Suppressor macrophage (primary cell): ENCODE measurements at regions not wholly inside any gene's neighbourhood (a gene's known extent, or its start where the extent isn't known, plus 50 kb on each side); places are given as distances from the start of the nearest gene placed in this dataset.

Experiments used
- DNase-seq, 4 experiments: peaks; one replicate each; pipeline ENCODE4 v3.0.0-alpha.2; 2020 to 2022

GRCh38 chr5:167128581-167128980, 1162.9 kb upstream of the WWC1 start:
- DNase-seq, result no peak

DNA sequence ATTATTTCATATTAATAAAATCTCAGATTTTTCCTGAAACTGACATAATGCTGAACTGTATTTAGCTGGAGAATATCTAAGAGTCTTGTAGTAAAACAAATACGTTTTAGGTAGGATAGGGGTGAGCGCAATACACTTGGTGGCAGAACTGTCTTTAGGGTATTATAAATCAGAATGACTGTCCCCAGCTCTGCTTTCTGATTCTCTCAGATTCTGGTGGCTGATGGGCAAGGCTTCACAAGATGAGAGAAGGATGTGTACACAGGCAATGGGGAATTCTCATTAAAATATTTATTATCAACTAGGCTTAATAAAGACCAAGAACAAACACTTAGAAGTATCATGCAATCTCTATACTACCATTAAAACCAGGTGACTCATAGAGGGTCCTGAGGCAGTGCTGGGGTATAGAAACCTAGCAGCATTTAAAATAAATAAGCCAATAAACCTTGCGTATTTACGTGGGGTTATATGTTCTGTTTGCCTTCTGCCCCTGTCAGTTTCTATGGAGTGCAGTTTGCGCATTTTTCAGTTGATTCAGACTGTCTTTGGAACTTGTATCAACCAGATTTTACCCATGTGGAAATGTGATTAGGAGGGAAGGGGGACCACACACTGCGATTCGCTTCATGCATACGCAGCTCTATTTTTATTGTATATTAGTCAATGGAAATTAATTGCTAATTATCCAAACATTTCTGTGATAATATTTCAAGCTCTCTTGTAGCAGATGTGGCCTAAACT, 1150.7 kb upstream of the WWC1 start:
- no peak for DNase-seq

DNA sequence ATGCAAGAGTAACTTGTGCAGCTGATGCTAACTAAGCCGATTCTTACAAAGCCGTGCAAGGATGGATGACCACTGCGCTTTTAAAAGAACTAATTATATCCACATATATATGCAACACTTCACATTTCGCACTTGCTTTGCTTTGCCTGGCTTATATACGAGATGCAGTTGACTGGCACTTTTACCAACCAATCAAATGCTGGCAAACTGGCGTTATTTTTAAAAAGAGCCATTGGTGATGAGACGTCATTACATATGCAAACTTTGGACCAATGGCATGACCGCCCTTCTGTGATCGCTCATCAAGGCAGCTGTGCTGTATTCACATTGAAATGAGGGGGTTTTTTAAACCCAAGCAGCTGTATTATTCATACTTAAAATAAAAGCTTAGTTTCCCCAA, 1147.7 kb upstream of the WWC1 start:
- no peak for DNase-seq

DNA sequence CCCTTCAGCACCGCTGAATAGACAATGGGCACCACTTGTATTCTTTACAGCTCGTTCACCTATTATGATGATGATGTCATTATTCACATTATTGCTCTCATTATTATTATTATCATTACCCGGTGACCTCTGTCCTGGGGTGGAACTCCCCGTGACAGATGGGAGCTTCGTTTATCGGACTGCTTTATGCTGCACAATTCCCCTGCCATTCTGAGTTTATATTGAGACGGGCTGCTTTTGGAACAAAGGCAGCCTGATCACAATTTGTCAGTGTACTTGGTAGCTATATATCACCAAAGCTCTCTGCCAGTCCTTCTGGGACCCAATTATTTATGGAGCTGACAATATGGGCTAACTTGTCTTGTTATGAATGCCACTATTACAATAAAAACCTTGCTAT, 1145.6 kb upstream of the WWC1 start:
- no peak for DNase-seq

DNA sequence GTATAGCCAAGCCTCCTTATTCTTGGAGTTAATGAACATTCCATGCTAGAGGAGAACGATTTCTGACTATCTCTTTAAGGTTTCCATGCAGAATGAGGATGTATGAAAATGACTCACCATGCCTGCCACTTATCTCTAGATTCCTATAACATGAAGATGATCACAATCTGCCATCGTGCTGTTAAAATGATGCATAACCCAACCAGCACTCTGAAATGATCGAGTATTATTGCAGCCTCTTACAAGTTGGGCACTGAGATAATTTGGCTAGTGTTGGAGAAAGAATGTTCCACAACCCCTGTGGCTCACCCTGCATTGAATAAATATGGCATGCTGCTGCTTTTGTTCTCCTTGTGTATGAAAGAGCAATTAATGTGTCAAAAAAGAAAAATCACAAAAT, 1143.6 kb upstream of the WWC1 start:
- DNase-seq, result no peak

DNA sequence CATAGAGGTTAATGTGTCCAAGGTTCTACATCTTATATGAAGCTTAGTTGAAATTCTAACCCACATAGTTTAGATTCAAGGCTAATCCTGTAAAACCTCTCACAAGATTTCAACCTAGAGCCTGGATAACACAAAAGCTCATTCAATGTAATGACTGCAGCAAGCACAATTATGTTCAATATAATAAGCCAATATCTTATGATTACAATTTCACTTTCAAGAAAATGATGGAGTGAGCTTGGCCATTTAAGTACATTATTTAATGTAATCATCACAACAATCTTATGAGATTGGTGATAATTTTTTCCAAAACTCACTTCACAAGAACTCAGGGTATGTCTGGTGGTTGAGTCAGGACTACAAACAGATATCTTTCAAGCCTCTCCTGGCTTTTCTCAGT, 1140.8 kb upstream of the WWC1 start:
- no peak for DNase-seq

DNA sequence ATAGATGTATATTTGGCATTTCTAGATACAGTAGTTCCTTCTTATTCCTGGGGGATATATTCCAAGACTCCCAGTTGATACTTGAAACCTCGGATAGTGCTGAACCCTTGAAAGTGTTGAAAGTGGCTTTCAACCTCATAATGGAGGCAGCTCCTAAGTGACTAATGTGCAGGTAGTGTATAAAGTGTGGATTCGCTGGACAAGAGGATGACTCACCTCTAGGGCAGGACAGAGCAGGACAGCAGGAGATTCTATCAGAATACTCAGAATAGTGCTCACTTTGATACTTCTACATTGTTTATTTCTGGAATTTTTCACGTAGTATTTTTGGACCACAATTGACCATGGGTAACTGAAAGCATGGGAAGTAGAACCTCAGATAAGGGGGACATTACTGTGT, 1138.9 kb upstream of the WWC1 start:
- DNase-seq, result no peak

DNA sequence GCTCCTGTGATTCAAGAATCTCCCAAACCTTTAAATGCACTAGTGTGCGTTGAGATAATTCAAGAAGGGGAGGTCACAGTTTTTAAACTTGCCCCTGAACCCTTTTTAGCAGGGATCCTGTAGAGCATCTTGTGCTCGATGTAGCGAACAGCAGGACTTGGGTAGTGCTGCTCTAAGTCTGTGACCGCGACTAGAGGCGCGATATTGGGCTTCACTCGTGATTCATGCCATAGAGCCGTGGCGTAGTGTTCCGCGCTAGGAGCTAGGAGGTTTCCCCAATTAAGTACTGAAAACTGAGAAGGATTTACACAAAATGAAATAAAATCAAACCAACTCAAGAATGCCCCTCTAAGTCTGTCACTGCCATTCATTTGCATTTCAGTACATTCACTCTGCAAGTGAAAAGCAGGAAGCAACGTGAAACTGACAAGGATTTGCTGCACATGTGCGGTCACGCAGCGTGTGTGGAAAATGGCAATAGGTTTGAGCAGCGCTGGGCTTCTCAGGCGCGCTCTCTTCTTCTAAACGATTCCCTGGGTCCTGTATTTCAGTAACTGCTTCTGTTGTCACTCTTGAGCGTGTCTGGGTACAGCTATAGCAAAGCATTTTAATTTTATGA, 1135.9 kb upstream of the WWC1 start:
- DNase-seq, result no peak

- DNase-seq, result no peak
These were observed 1135.0 kb upstream of the WWC1 start for GRCh38 chr5:167156446-167156845.

- no peak for DNase-seq
These were observed 1132.9 kb upstream of the WWC1 start for GRCh38 chr5:167158588-167158987.

DNA sequence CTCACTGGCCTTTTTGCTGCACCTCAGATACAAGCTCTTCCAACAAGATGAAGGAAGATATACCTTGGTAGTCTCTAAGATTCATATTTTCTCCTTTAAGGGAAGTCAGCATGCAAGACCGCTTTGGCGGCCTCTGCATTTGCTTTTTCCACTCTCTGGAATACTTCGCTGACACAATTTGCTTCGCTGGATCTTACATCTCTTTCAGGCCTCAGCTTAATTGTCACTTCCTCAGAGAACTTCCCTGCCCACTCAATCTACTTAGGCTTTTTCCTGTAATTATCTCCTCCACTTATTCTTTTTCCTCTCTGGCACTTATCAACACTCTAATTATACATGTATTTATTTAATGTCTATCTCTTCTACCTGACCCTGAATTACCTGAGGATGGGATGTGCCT, 1131.1 kb upstream of the WWC1 start:
- DNase-seq, result no peak

DNA sequence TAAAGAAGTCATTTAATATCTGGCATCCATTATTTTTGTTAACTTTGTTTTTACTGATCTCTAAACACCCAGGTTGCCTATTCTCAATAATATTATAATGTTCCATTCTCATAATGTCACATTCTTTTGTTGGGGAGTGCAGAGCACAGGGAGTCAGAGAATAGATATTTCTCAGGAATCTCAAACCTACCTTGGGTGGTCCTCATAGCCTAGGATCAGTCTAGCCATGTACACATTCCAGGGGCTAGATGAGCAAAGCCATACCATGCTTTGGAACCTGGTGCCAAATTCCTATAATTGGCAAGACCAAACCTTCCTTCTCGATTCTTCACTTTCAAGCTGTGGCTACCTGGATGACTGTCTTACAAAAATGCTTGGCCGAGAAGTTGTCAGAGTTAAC, 1124.7 kb upstream of the WWC1 start:
- DNase-seq, result no peak

- DNase-seq, result no peak
These were observed 1124.2 kb upstream of the WWC1 start for GRCh38 chr5:167167191-167167795.

DNA sequence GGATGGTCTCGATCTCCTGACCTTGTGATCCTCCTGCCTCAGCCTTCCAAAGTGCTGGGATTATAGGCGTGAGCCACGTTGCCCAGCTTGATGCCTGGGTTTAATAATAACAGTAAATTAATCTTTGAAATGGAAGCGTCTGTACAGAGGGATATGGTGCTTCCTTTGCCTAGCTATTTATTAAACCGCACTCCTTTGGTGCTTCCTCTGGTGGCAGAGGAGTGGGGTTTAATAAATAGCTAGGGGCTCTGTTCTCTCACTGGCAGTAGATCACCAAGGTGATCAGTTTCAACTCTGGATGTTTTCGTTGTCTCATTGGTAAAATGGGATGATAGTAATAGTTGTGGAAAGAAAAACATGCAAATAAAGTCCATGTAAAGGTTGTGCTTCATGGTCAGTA, 1122.5 kb upstream of the WWC1 start:
- no peak for DNase-seq

GRCh38 chr5:167171056-167171455, 1120.4 kb upstream of the WWC1 start:
- DNase-seq, result no peak

GRCh38 chr5:167177736-167178135, 1113.7 kb upstream of the WWC1 start:
- no peak for DNase-seq

- DNase-seq, result no peak
These were observed 1110.5 kb upstream of the WWC1 start for GRCh38 chr5:167180906-167181305.

DNA sequence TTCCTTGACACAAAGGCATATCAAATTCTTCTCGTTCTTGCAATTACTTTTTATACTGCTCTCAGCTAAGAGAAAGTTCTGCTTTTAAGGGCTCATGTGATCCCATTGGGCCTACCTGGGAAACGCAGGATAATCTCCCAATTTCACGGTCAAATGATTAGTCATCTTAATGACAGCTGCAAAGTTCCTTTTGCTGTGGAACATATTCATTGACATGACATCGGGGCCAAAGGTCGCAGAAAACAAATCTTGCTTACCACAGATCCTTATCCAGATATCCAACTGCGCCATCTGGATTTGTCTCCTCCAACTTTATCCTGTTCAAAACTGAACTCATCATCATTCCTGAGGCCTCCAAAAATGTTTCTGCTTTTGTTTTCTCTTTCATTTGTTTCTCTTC, 1085.6 kb upstream of the WWC1 start:
- DNase-seq, result no peak

DNA sequence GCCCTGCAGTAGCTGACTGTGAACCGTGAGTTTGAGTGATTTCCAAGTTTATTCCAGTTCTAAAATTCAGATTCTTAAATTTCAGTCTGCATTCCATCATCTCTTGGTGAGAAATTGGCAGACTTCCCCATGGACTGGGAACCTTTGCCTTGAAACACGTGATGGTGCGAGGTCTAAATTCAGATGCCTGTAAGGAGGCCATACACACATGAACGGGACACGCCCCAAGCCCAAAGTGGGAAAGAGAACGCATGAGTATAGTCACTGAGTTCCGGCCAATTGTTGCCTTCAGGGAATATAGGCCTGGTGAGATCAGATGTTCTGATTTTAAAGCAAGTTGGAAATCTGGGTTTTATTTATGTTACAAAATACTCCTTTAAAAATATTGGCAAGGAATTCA, 1084.4 kb upstream of the WWC1 start:
- DNase-seq, result no peak

DNA sequence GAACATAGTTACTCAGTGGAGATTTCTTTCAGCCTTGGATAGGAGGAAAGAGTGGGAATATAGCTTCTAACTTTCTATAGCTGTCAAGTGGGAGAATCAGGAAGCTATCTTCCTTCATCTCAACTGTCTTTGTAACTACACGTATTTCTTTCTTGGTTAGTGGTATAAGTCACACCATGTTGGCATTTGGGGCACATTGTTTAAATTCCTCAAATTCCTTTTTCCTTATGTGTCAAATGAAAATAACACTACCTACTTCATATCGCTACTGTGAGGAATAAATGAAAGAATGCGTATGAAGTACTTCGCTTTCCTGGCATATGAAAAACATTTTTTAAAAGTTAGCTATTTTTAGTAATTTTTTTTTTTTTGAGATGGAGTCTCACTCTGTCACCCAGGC, 1082.5 kb upstream of the WWC1 start:
- DNase-seq, result no peak

DNA sequence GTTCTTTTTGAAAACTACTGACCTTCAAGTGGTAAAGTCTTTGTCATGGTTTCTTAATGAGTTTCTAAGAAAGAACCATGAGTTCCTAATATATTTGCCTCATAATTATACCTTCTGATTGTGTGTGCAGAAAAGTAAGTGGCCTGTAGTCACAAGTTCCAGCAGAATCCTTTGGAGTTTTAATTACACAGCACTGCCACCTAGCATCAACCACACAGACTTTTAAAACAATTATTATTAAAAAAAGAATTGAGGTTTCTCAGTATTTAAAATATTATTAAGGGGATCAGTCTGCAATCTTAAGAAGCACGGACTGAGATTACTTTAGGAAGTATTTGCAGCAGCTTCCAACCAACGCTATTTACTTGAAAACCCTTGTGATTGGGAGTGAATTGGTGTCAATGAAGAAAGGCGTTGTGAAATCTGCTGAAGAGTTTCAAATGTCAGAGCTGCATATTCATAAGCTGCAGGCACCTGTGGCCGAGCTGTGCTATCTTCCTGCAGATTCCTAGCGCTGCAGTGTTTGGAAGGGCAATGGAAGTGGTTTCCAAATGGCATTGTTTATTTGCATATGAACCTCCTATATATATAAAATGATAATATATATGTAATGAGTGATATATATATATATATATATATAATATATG, 1074.2 kb upstream of the WWC1 start:
- DNase-seq, result no peak

- DNase-seq, result no peak
These were observed 1072.1 kb upstream of the WWC1 start for GRCh38 chr5:167219298-167219697.

DNA sequence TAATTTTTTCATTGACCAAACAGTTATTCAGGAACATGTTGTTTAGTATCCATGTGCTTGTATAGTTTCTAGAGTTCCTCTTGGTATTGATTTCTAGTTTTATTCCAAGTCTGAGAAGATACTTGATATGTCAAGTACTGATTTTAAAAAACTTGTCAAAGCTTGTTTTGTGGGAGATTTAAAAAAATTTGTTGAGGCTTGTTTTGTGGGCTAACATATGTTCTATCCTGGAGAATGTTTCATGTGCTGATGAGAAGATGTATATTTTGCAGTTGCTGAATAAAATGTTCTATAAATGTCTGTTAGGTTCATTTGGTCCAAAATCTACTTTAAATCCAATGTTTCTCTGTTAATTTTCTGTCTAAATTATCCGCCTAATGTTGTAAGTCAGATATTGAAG, 1065.1 kb upstream of the WWC1 start:
- DNase-seq, result no peak

- no peak for DNase-seq
These were observed 1063.3 kb upstream of the WWC1 start for GRCh38 chr5:167228134-167228533.
